HL-60 (cell line): ENCODE measurements at regions not wholly inside any gene's neighbourhood (a gene's known extent, or its start where the extent isn't known, plus 50 kb on each side); places are given as distances from the start of the nearest gene placed in this dataset.

Source experiments
- DNase-seq, 2 experiments: peaks; one replicate each; pipeline ENCODE4 v3.0.0-alpha.2; 2010 to 2020; ENCODE audit warnings: low read depth in 1 of 2, low spot score in 1 of 2
- H3K27ac ChIP-seq: fragments of 250-450 bp; sonication (Bioruptor Pico); replicated peaks from 2 replicates; pipeline ENCODE4 v1.5.1; 2020; ENCODE audit warnings: mild to moderate bottlenecking, moderate library complexity
- H3K27me3 ChIP-seq: fragments of 250-450 bp; sonication (Bioruptor Pico); 2 replicates; pipeline ENCODE4 v1.5.1; 2021; ENCODE audit warnings: mild to moderate bottlenecking, moderate library complexity; ENCODE audit not compliant: insufficient read depth, poor library complexity, severe bottlenecking
- H3K4me3 ChIP-seq: replicated peaks from 2 replicates; pipeline ENCODE4 v1.5.1; 2011; ENCODE audit warnings: mild to moderate bottlenecking, control low read depth, low read length; ENCODE audit not compliant: insufficient read depth
- CTCF ChIP-seq: IDR thresholded peaks from one replicate; pipeline ENCODE4 v1.5.1; 2011; ENCODE audit warnings: low read length, control low read depth, inconsistent platforms; ENCODE audit not compliant: insufficient read depth
- GABPA ChIP-seq: IDR thresholded peaks from 2 replicates; pipeline ENCODE4 v1.6.1; 2012; ENCODE audit warnings: low read depth
- POLR2AphosphoS5 ChIP-seq: IDR thresholded peaks from 2 replicates; pipeline ENCODE4 v1.6.1; 2012; ENCODE audit warnings: low read depth
- REST ChIP-seq: IDR thresholded peaks from 2 replicates; pipeline ENCODE4 v1.6.1; 2012; ENCODE audit warnings: low read depth; ENCODE audit not compliant: insufficient replicate concordance
- SPI1 ChIP-seq: IDR thresholded peaks from 2 replicates; pipeline ENCODE4 v1.6.1; 2012; ENCODE audit warnings: low read depth, mild to moderate bottlenecking, borderline replicate concordance

- Histone ChIP-seq H3K27ac (no peak overlapping the region), H3K27me3 (no peaks in the 10 kb centered on the region), H3K4me3 (no peak overlapping the region)
- TF ChIP-seq POLR2AphosphoS5 (no peak), REST (peak; percentile 91)
- DNase-seq, result no peak
Measured at GRCh38 chr9:19720377-19720776, 68.5 kb downstream of the SLC24A2 start.

- Histone ChIP-seq H3K27me3 (no peaks in the 10 kb centered on the region), H3K4me3 (no peak overlapping the region), H3K27ac (no peak overlapping the region)
- no peak for DNase-seq
- TF ChIP-seq POLR2AphosphoS5 (no peak), REST (no peak), GABPA (no peak), SPI1 (no peak), CTCF (no peak)
Measured at GRCh38 chr9:19703702-19704101, 85.1 kb downstream of the SLC24A2 start.

- Histone ChIP-seq H3K27ac (no peak overlapping the region), H3K27me3 (no peaks in the 10 kb centered on the region), H3K4me3 (no peak overlapping the region)
- DNase-seq, result no peak
- TF ChIP-seq REST (no peak), CTCF (no peak), SPI1 (no peak)
Measured at GRCh38 chr9:19701991-19702390, 86.8 kb downstream of the SLC24A2 start.

GRCh38 chr9:19701274-19701673, 87.6 kb downstream of the SLC24A2 start:
- Histone ChIP-seq H3K27me3 (no peaks in the 10 kb centered on the region), H3K27ac (no peak overlapping the region), H3K4me3 (no peak overlapping the region)
- DNase-seq, result no peak
- TF ChIP-seq CTCF, result no peak
- no peak for TF ChIP-seq POLR2AphosphoS5
- TF ChIP-seq SPI1, result no peak
- TF ChIP-seq REST, result no peak
- TF ChIP-seq GABPA, result no peak
